ENCODE measurements at regions not wholly inside any gene's neighbourhood (a gene's known extent, or its start where the extent isn't known, plus 50 kb on each side); places are given as distances from the start of the nearest gene placed in this dataset.

GRCh38 chr2:6107290-6107689 is 415.1 kb downstream of the SOX11 start:
- H3K9me3 ChIP-seq (ENCODE audit: insufficient read depth, low read depth, low read length): no peaks in the 10 kb centered on the region
- no peaks in the 10 kb centered on the region for H4K20me1 ChIP-seq (ENCODE audit: insufficient read depth, low read length, poor library complexity, severe bottlenecking)
- no peak overlapping the region for H2AFZ ChIP-seq (ENCODE audit: low read length)
- H3K9ac ChIP-seq (ENCODE audit: low read depth, low read length, poor library complexity, severe bottlenecking): no peak overlapping the region
- TF ChIP-seq CTCF (conservative IDR thresholded peaks at IDR 0.05; ENCODE audit: low read length): no peak
- TF ChIP-seq EZH2phosphoT487 (IDR thresholded peaks at IDR 0.05; ENCODE audit: borderline replicate concordance): no peak
- H3F3A ChIP-seq (ENCODE audit: low read depth): no peaks in the 10 kb centered on the region
- H3K4me1 ChIP-seq (ENCODE audit: insufficient read depth, low read length, poor library complexity, severe bottlenecking): no peaks in the 10 kb centered on the region
- no peaks in the 10 kb centered on the region for H3K36me3 ChIP-seq (ENCODE audit: insufficient read depth, low read length)
- no peaks in the 10 kb centered on the region for H3K27me3 ChIP-seq (ENCODE audit: insufficient read depth, low read length, poor library complexity, severe bottlenecking)
- no peak overlapping the region for H3K4me3 ChIP-seq (ENCODE audit: low read length, poor library complexity, severe bottlenecking)
- H3K9me2 ChIP-seq (replicated peaks; ENCODE audit: low read depth, low read length): no peaks in the 10 kb centered on the region
- no peaks in the 10 kb centered on the region for H3K79me2 ChIP-seq (ENCODE audit: insufficient read depth, low read length)
- no peak overlapping the region for H3K4me2 ChIP-seq (ENCODE audit: low read depth, low read length, poor library complexity, severe bottlenecking)

GRCh38 chr2:6109831-6110230 is 417.6 kb downstream of the SOX11 start:
- no peaks in the 10 kb centered on the region for H3K9me2 ChIP-seq (replicated peaks; ENCODE audit: low read depth, low read length)
- no peak overlapping the region for H3K4me2 ChIP-seq (ENCODE audit: low read depth, low read length, poor library complexity, severe bottlenecking)
- H3K27me3 ChIP-seq (ENCODE audit: insufficient read depth, low read length, poor library complexity, severe bottlenecking): no peaks in the 10 kb centered on the region
- no peaks in the 10 kb centered on the region for H3K9me3 ChIP-seq (ENCODE audit: insufficient read depth, low read depth, low read length)
- H3F3A ChIP-seq (ENCODE audit: low read depth): no peaks in the 10 kb centered on the region
- H4K20me1 ChIP-seq (ENCODE audit: insufficient read depth, low read length, poor library complexity, severe bottlenecking): no peaks in the 10 kb centered on the region
- H3K9ac ChIP-seq (ENCODE audit: low read depth, low read length, poor library complexity, severe bottlenecking): no peak overlapping the region
- H3K79me2 ChIP-seq (ENCODE audit: insufficient read depth, low read length): no peaks in the 10 kb centered on the region
- no peak for TF ChIP-seq CTCF (conservative IDR thresholded peaks at IDR 0.05; ENCODE audit: low read length)
- no peaks in the 10 kb centered on the region for H3K36me3 ChIP-seq (ENCODE audit: insufficient read depth, low read length)
- H3K4me1 ChIP-seq (ENCODE audit: insufficient read depth, low read length, poor library complexity, severe bottlenecking): no peaks in the 10 kb centered on the region
- no peak overlapping the region for H3K4me3 ChIP-seq (ENCODE audit: low read length, poor library complexity, severe bottlenecking)
- no peak overlapping the region for H2AFZ ChIP-seq (ENCODE audit: low read length)

- Histone ChIP-seq H3K27me3 (ENCODE audit: insufficient read depth, low read length, poor library complexity, severe bottlenecking) (no peaks in the 10 kb centered on the region), H3K4me2 (ENCODE audit: low read depth, low read length, poor library complexity, severe bottlenecking) (no peak overlapping the region), H3K36me3 (ENCODE audit: insufficient read depth, low read length) (no peaks in the 10 kb centered on the region), H3K9me2 (replicated peaks; ENCODE audit: low read depth, low read length) (no peaks in the 10 kb centered on the region), H3K4me3 (ENCODE audit: low read length, poor library complexity, severe bottlenecking) (no peak overlapping the region), H3K4me1 (ENCODE audit: insufficient read depth, low read length, poor library complexity, severe bottlenecking) (no peaks in the 10 kb centered on the region), H2AFZ (ENCODE audit: low read length) (no peak overlapping the region), H3K9ac (ENCODE audit: low read depth, low read length, poor library complexity, severe bottlenecking) (no peak overlapping the region), H3K9me3 (ENCODE audit: insufficient read depth, low read depth, low read length) (no peaks in the 10 kb centered on the region), H4K20me1 (ENCODE audit: insufficient read depth, low read length, poor library complexity, severe bottlenecking) (no peaks in the 10 kb centered on the region), H3F3A (ENCODE audit: low read depth) (no peaks in the 10 kb centered on the region), H3K79me2 (ENCODE audit: insufficient read depth, low read length) (no peaks in the 10 kb centered on the region)
- no peak for TF ChIP-seq CTCF (conservative IDR thresholded peaks at IDR 0.05; ENCODE audit: low read length)
- TF ChIP-seq EZH2phosphoT487 (IDR thresholded peaks at IDR 0.05; ENCODE audit: borderline replicate concordance): no peak
These were observed 419.6 kb downstream of the SOX11 start for GRCh38 chr2:6111781-6112261.

Measured in Loucy (cell line).